Thyroid gland (tissue), 4 donors: ENCODE measurements at regions not wholly inside any gene's neighbourhood (a gene's known extent, or its start where the extent isn't known, plus 50 kb on each side); places are given as distances from the start of the nearest gene placed in this dataset.

Source experiments
- DNase-seq, 2 donors: peaks; one replicate each; pipeline ENCODE4 v3.0.0-alpha.2; 2019
- H3K27ac ChIP-seq, 3 donors: fragments of 200-600 bp; sonication (generic); 1 replicate in 2 of 3; 2 replicates in 1 of 3; pipeline ENCODE4 v1.5.1; 2016 to 2019; ENCODE audit warnings: mild to moderate bottlenecking in 1 of 3, moderate library complexity in 1 of 3
- H3K27me3 ChIP-seq: fragments of 200-600 bp; sonication (generic); one replicate; pipeline ENCODE4 v1.5.1; 2019
- H3K36me3 ChIP-seq, 2 donors: fragments of 200-600 bp; sonication (generic); one replicate each; pipeline ENCODE4 v1.5.1; 2016 to 2019
- H3K4me1 ChIP-seq, 2 donors: fragments of 200-600 bp; sonication (generic); one replicate each; pipeline ENCODE4 v1.5.1; 2017 to 2019
- H3K4me3 ChIP-seq, 3 donors: fragments of 200-600 bp; sonication (generic); replicated peaks in 1 of 3; 1 replicate in 2 of 3; 2 replicates in 1 of 3; pipeline ENCODE4 v1.5.1; 2016; ENCODE audit warnings: mild to moderate bottlenecking in 1 of 3
- H3K9me3 ChIP-seq: fragments of 200-600 bp; sonication (generic); one replicate; pipeline ENCODE4 v1.5.1; 2017
- CTCF ChIP-seq, 6 experiments: fragments of 200-600 bp in 3 of 6; fragments of 450-650 bp in 3 of 6; sonication (generic) in 3 of 6; IDR thresholded peaks; one replicate each; pipeline ENCODE4 v1.5.1; 2016 to 2019; ENCODE audit warnings: antibody characterized with exemption in 6 of 6, mild to moderate bottlenecking in 2 of 6, inconsistent platforms in 1 of 6, moderate library complexity in 1 of 6
- POLR2A ChIP-seq, 2 donors: fragments of 450-650 bp; IDR thresholded peaks; one replicate each; pipeline ENCODE4 v1.6.1; 2017; ENCODE audit warnings: antibody characterized with exemption in 2 of 2, mild to moderate bottlenecking in 2 of 2, moderate library complexity in 1 of 2
- WGBS, 2 donors: methylation state at CpG; one replicate each; pipeline ENCODE4 v1.1.5; 2017; 5-methylcytosine and 5-hydroxymethylcytosine counted together
- intact Hi-C: fragments of 100-400 bp; cut with DNase I; formaldehyde crosslinking; loops from one replicate; pipeline ENCODE4 v1.15.1; 2023

GRCh38 chr18:78688916-78689315, 290.7 kb upstream of the SALL3 start:
- Histone ChIP-seq H3K36me3 (no peaks in the 10 kb centered on the region), H3K27me3 (no peaks in the 10 kb centered on the region), H3K9me3 (no peaks in the 10 kb centered on the region), H3K4me1 (no peaks in the 10 kb centered on the region), H3K27ac (no peak overlapping the region), H3K4me3 (no peak overlapping the region)
- intact Hi-C loops: no loop called here
- TF ChIP-seq POLR2A (IDR thresholded peaks at IDR 0.05): no peak
- TF ChIP-seq CTCF (IDR thresholded peaks at IDR 0.05): no peak
- no peak for DNase-seq
- 84 to 100% methylated on average over 3 to 7 of the region's 11 CpGs for WGBS, 2 donors

- TF ChIP-seq POLR2A (IDR thresholded peaks at IDR 0.05) (no peak), CTCF (IDR thresholded peaks at IDR 0.05) (no peak)
- Histone ChIP-seq H3K27ac (no peak overlapping the region), H3K27me3 (no peaks in the 10 kb centered on the region), H3K36me3 (no peaks in the 10 kb centered on the region), H3K9me3 (no peaks in the 10 kb centered on the region), H3K4me1 (no peaks in the 10 kb centered on the region), H3K4me3 (no peak overlapping the region)
- no peak for DNase-seq
- intact Hi-C loops: no loop called here
- WGBS, 2 donors: 91% methylated on average over 15 of the region's 15 CpGs
These were observed 290.0 kb upstream of the SALL3 start for GRCh38 chr18:78689606-78690005.

- Histone ChIP-seq H3K36me3 (no peaks in the 10 kb centered on the region), H3K9me3 (no peaks in the 10 kb centered on the region), H3K4me1 (no peaks in the 10 kb centered on the region), H3K27ac (no peak overlapping the region), H3K4me3 (no peak overlapping the region), H3K27me3 (no peaks in the 10 kb centered on the region)
- no peak for DNase-seq
- 71 to 79% methylated on average over 1 of the region's 1 CpG for WGBS, 2 donors
- TF ChIP-seq POLR2A (IDR thresholded peaks at IDR 0.05) (no peak), CTCF (IDR thresholded peaks at IDR 0.05) (no peak)
- intact Hi-C loops: no loop called here
These were observed 287.5 kb upstream of the SALL3 start for GRCh38 chr18:78692105-78692504.

GRCh38 chr18:78693429-78693828, 286.2 kb upstream of the SALL3 start:
- no peak for TF ChIP-seq CTCF (IDR thresholded peaks at IDR 0.05)
- no peak overlapping the region for H3K27ac ChIP-seq
- no peaks in the 10 kb centered on the region for H3K27me3 ChIP-seq
- no peaks in the 10 kb centered on the region for H3K4me1 ChIP-seq
- no peaks in the 10 kb centered on the region for H3K9me3 ChIP-seq
- 78 to 90% methylated on average over 6 to 7 of the region's 7 CpGs for WGBS, 2 donors
- no peaks in the 10 kb centered on the region for H3K36me3 ChIP-seq
- no peak overlapping the region for H3K4me3 ChIP-seq
- intact Hi-C loops: no loop called here
- DNase-seq: no peak

GRCh38 chr18:78696698-78697435, 282.8 kb upstream of the SALL3 start:
- H3K4me3 ChIP-seq: no peak overlapping the region
- intact Hi-C loops: no loop called here
- H3K27me3 ChIP-seq: no peaks in the 10 kb centered on the region
- H3K27ac ChIP-seq: no peak overlapping the region
- DNase-seq: no peak
- TF ChIP-seq POLR2A (IDR thresholded peaks at IDR 0.05) (no peak), CTCF (IDR thresholded peaks at IDR 0.05) (no peak)
- no peaks in the 10 kb centered on the region for H3K9me3 ChIP-seq
- H3K4me1 ChIP-seq: peaks cover 0 to 9% of the 10 kb centered on the region in 2 donors
- no peaks in the 10 kb centered on the region for H3K36me3 ChIP-seq
- 85 to 89% methylated on average over 21 of the region's 21 CpGs for WGBS, 2 donors
